PFSK-1 (cell line): ENCODE measurements at regions not wholly inside any gene's neighbourhood (a gene's known extent, or its start where the extent isn't known, plus 50 kb on each side); places are given as distances from the start of the nearest gene placed in this dataset.

Experiments
- POLR2AphosphoS5 ChIP-seq: IDR thresholded peaks from 2 replicates; pipeline ENCODE4 v1.6.1; 2012; ENCODE audit warnings: low read depth, mild to moderate bottlenecking, control low read depth, low read length, moderate library complexity
- REST ChIP-seq, 2 experiments: IDR thresholded peaks; 2 replicates each; pipeline versions ENCODE4 v1.6.1 to v1.8.0; 2011 to 2012; ENCODE audit warnings: low read depth in 2 of 2, low read length in 2 of 2, control low read depth in 1 of 2, inconsistent platforms in 1 of 2, mild to moderate bottlenecking in 1 of 2, moderate library complexity in 1 of 2; ENCODE audit not compliant: insufficient read depth in 1 of 2
- SIN3A ChIP-seq: IDR thresholded peaks from 2 replicates; pipeline ENCODE4 v1.6.1; 2012; ENCODE audit warnings: mild to moderate bottlenecking, low read length, moderate library complexity, borderline replicate concordance; ENCODE audit not compliant: insufficient read depth
- TAF1 ChIP-seq: IDR thresholded peaks from 2 replicates; pipeline ENCODE4 v1.6.1; 2012; ENCODE audit warnings: low read length, control low read depth, borderline replicate concordance; ENCODE audit not compliant: insufficient read depth

DNA sequence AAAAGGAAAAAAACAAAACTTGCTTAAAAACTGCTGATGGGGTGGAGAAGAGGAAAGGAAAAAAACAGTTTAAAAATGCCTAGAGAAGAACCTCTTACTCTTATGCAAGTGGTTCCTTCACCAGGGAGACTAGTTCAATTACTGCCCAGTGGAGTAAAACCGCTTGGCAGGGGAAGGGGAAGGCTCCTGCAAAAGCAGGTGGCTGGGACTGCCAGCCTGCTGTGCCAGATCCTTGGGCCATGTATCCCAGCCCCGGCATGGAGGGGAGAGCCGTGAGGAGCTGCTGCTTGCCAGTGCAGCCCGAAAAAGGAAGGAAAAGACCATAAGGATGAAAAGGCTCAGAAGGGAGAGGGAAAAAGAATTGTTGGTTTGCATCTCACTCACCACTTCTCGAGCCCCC lies 123.0 kb downstream of the FSCB start:
- no peak for TF ChIP-seq REST (IDR thresholded peaks at IDR 0.05; ENCODE audit: insufficient read depth in 1 of 2, low read depth in 2 of 2, low read length in 2 of 2)
- no peak for TF ChIP-seq TAF1
- TF ChIP-seq POLR2AphosphoS5 = no peak
- no peak for TF ChIP-seq SIN3A
